ENCODE measurements at regions not wholly inside any gene's neighbourhood (a gene's known extent, or its start where the extent isn't known, plus 50 kb on each side); places are given as distances from the start of the nearest gene placed in this dataset.

- TF ChIP-seq CTCF (IDR thresholded peaks at IDR 0.05) (no peak), POLR2A (IDR thresholded peaks at IDR 0.05) (no peak)
Observed at GRCh38 chr9:135174248-135174647, 86.8 kb downstream of the OLFM1 start.

All from right lobe of liver (tissue), 4 donors.